Embryonic facial prominence (tissue), 1 donor: ENCODE measurements at regions not wholly inside any gene's neighbourhood (a gene's known extent, or its start where the extent isn't known, plus 50 kb on each side); places are given as distances from the start of the nearest gene placed in this dataset.
A peak's percentile ranks its signal among the peaks of the same experiment; 100 is the strongest.
"Not testable (repeated sequence)": the region's sequence is repeated elsewhere in the genome, so short reads cannot be mapped to it uniquely, and the experiment has no call there.

ENCODE experiments used
- DNase-seq: peaks from one replicate; pipeline ENCODE4 v3.0.0-alpha.2; 2016; ENCODE audit errors: extremely low spot score

DNA sequence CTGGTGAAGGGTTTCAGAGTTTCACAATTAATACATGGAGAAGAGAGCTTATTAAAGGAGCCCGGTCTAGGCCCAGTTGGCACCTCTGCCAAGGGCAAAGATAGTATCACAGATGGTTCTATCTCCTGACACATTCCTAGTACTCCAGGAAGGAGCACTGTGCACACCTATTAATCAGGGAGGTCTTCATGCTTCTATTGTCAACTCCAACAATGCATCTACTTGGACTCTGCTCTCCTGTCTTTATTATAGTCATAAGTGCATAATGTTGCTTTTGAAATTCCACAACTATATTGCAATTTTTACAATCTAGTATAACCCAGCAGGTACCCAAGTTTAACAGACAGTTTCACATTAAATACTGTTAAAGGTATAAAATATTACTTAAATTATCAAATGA lies 174.5 kb upstream of the TSC22D1 start:
- DNase-seq: no peak

DNA sequence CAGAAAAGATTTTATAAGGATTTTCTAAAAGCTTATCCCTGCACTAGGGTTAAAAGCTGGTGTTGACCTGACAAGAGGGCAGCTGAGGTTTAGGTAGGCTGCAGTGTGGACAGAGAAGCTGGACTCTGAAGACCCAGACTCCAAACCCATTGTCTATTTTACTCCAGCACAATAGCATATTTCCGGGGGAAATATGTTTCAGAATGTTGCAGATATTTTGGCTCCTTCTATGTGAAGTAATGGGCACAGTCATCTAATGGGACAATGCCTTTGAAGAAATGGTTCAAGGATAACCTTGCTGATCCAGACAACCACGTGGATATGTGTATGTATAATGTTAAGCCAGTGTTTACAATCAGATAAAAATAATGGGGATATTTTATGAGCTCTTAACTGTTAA lies 173.8 kb upstream of the TSC22D1 start:
- DNase-seq: no peak

DNA sequence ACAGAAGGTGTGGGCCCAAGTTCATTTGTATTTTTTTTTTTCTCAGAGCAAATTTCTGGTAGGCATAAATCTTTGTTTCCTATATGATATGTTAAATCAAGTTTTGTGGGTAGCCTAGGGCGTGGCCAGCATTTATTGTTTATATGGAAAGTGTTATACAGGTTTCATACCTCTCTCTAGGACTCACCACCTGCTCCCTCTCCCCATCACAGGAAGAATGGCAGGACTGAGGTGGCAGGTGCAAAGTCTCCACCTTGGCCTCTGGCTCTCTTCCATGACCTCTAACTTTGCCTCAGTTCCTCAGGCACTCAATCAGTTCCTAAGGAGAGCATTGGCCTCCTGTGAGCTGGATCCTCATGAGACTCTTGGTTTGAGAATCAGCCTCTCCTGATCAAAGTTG lies 172.3 kb upstream of the TSC22D1 start:
- DNase-seq: no peak

DNA sequence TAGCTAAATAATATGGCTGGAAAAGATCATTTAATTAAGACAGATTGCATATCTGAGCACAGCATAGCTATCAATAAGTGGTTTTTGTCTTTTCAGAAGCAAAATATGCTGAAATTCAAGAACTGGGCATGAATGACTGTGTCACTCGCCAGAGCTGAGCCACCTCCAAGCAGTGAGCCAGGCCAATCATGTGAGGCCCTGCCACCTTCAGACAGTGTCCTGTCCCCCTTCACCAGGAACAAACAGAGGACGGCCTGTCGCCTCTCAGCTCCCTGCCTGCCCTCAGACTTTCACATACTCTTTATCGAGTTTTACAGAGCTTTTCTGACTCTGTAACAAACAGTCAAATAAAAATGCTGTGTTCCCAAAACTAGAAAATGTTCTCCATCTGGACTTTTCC lies 171.0 kb upstream of the TSC22D1 start:
- DNase-seq: no peak

DNA sequence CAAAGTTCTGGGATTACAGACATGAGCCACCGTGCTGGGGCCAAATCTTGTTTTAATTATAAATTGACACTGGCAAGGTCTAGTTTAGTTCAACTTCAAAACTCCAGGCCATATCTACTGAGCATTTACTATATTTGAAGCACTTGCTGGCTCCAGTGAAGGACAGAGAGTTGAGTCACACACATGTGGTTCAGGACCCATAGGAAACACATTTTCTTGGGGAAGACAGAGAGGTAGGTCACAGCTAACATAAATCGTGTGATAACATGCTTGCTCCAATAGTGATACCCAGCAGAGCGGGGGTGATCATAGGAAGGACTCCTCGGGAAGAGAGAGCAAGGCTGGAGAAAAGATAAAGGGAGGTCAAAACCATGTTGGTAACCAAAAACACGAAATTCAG lies 170.6 kb upstream of the TSC22D1 start:
- DNase-seq: no peak

DNA sequence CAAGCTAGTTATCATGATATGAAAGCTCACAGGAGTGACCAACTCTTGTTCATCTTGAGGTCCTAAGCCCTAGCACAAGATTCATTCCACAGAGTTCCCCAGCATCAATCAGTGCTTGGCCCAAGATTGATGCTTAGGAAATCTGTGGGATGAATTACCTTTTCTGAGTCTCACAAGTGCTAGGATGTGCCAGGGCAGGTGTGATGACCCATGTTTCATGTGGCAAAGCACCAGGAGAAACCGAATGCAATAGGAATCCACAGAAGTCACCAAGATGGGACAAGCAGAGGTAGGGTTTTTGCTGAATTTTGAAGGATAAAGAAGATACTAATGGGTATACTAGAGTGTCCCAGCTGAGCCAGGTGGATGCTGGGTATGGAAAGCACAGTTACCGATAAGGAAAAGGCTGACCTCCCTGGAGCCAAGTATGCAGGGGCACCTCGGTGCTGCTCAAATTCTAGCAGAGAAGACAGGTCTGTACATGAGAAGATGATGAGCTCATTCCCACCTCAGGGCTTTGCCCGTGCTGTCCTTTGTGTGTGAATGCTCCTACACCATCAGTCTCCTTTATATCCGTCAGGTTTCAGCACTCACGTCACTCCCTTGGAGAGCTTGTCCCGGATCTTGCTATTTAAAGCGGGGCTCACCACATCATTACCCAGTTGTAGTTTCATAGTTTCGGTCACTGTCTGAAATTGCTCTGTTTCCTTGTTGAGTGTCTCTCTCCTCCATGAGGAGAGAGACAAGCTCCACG lies 168.9 kb upstream of the TSC22D1 start:
- no peak for DNase-seq

DNA sequence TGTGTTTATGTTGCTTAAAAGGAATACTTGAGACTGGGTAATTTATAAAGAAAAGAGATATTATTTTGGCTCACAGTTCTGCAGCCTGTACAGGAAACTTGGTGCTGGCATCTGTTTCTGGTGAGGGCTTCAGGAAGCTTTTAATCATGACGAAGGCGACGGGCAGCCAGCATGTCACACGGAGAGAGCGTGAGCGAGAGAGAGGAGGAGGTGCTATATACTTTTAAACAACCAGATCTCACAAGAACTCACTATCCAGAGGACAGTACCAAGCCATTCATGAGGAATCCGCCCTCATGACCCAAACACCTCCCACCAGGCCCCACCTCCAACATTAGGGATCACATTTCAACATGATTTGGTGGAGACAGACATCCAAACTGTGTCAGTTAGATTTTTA lies 163.4 kb upstream of the TSC22D1 start:
- DNase-seq: no peak

DNA sequence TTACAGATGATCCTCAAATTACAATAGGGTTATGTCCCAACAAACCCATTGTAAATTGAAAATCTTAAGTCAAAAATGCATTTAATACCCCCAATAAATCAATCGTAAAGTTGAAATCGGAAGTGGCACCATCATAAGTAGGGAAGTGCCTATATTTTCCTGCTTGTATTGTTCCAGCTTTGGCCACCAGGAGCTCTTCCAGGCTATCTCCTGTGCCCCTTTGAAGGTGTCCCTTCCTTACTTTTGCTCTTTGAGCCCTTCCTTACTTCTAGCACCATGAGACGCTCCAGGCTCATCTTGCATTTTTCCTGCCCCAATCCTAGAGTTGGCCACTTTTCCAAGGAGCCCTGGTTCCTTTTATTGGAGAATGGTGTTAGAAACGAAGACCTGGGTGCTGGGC lies 163.0 kb upstream of the TSC22D1 start:
- DNase-seq: no peak

DNA sequence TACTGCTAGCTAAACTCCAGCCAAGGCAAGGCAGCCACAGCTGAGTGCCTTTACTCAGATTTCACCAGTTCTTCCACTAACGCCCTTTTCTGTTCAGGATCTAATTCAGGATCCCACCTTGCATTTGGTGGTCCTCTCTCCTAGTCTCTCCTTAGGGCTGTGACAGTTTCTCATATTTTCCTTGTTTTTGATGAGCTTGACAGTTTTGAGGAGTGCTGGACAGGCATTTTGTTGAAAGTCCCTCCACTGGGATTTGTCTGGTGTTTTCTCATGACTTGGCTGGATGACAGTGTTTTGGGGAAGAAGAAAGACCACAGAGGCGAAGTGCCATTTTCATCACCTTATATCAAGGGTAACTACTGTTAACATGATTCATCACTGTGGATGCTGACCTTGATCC lies 162.3 kb upstream of the TSC22D1 start:
- no peak for DNase-seq

DNA sequence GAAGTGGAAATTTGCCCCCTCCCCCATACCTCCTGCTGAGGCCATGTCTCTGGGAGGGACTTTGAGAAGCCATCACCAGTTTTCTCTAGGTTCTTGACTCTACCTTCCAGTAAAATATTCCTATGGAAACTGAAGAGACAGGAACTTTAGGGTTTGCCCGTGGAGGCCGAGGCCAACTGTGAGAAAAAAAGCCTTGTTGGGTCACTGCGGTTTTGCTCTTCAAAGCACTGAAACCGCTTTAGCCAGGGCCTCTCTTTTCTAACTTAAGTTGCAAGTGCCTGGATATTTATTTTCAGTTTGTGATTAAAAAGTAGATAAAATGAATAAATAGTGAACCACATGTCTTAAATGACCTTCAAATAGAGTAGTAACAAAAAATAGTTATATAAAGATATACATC lies 159.7 kb upstream of the TSC22D1 start:
- no peak for DNase-seq

DNA sequence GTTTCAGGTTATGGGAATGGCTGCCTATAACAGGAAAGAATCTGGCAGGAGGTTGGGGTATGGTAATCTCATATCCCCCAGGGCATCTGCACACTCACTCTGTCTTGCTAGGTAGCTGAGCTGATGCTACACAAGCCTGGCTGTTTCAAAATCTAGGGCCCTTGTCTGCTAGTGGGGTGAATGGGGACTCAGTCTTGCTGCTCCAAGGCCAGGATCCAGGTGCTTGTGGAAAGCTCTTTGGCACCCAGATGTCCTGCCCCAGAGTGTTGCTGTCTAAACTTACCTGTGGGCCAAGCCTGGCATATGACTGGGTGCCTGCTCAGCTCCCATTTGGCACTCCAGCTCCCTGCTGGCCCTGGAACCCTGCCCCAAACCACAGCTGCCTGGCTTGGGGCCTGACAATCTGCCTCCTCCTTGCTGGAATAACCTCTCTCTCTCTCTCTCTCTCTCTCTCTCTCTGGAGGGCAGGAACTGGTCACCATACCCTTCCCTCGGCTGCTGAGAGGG lies 158.1 kb upstream of the TSC22D1 start:
- peak; percentile 69 for DNase-seq

DNA sequence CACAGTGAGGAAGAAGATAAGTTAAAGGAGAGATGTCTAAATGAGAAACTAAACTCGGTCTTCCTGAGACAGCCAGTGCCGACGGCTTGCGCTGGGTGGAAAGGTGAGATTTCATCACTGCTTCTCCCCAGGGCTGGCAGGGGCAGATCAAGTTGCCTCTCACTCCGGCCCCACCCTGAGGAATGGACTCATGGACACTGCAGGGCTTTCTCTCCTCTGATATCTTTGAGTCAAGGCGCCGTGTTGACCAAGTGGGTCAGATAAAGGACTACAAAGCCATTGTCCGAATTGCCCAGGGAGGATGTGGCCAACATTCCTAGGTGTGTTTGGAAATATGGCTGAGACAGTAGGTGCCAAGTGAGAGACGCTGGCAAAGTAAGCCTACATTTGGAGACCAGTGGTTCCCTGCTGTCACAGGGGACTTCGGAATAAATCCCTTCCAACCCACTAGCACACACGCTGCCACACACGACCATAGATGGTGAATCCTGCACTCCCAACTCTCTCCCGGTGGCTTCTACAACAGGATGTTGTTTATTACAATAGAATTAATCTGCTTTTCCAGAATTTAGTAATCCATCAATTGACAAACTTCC lies 156.5 kb upstream of the TSC22D1 start:
- no peak for DNase-seq

DNA sequence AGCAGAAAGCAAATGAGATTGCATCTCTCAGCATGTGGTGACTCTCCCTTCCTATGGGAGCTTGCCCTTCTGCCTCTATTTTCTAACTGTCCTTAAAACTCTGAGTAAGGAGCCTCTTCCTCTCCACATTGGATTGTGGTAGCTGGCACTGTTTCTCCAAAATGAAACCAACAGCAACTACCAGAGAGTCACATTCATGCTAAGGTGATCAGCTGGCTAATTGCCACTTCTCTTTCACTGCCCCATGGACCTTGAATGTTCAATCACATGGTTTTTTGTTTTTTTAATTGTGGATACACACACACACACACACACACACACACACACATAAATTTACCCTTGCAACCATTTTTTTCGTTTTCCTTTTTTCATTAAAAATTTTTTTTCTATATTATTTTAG lies 154.7 kb upstream of the TSC22D1 start:
- DNase-seq: no peak

DNA sequence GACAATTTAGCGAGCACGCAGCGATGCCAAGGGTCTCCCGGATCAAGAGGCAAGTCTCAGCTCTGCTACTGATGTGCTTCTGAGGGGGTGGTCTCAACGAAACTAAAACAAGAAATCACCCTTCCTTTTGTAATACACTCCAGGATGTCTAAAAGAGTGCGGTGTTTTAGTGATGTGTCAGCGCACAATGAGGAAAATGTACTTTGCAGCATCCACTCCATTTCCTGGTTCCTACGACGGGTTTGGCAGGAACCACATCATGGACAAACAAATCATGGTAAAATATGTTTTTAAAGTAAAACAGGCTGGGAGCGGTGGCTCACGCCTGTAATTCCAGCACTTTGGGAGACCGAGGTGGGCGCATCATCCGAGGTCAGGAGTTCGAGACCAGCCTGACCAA lies 154.0 kb upstream of the TSC22D1 start:
- no peak for DNase-seq

DNA sequence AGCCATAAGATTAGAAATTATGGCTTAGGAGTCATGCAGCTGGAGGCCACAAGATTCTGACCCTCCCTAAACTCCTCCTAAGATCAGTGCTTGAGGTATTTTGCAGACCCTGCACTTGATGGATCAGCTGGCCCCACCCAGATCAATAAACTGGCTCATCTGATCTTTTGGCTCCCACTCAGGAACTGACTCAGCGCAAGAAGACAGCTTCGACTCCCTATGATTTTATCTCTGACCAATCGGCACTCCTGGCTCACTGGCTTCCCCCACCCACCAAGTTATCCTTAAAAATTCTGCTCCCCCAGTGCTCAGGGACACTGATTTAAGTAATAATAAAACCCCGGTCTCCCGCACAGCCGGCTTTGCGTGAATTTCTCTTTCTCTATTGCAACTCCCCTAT lies 151.5 kb upstream of the TSC22D1 start:
- DNase-seq: not testable (repeated sequence)

DNA sequence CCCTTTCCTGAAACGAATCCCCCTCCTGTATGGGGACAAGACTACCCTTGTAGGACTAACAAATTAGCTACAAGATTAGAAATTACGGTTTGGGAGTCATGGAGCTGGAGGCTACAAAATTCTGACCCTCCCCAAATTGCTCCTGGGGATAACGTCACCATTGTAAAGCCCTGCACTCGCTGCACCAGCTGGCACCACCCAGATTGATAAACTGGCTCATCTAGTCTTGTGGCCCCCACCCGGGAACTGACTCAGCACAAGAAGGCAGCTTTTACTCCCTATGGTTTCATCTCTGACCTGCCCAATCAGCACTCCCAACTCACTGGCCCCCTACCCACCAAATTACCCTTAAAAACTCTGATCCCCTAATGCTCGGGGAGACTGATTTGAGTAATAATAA lies 150.6 kb upstream of the TSC22D1 start:
- DNase-seq: no peak

DNA sequence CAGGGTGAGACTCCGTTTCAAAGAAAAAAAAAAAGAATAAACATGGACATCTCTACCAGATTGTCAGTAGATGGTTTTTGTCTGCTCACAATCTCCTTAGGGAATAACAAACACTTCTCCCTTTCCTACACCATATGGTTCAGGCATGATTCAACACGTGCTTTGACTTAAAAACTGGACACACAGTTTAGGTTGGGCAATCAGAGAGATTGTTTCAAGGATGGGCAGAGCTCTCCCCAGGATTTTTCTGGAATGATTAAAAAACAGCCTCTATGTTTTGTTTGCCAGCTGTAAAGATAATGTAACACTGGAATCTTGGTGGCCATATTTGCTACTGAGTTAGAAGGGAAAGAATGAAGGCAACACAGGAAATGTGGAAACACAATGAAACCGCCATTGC lies 150.1 kb upstream of the TSC22D1 start:
- no peak for DNase-seq

DNA sequence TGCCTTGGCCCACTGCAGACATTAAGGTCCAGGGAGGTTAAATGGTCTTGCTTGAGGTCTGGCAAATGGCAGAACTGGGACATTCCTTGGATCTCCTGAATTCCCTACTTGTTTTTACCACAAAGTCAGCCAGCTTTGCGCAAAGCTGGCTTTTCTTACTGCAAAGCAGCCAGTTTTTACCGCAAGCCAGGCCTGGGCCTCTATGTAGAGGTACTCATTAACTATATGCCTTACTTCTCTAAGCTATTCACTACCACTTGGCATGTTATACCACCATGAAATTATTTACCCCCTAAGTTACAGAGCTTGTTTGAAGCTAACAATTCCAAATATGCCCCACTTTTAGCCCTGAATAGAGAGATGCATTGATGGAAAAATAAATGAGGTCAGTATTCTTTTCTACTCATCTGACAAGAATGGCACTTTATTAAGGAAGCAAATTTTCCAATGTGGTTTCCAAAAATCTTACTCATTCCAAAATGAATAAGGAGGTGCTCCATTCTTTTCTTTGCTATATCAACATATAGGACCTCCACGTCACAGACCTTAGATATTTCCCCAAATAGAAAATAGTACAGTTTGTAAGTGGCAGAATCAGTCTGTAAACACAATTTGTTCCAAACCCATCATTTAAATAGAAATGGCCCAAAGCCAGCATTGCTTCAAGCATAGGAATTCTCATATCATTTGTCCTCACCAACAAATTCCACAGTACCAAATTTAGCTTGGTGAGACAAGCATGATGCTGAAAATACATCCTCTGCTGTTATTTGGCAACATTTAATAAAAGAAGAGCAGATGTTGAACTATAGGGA lies 143.9 kb upstream of the TSC22D1 start:
- peak; percentile 52 for DNase-seq

DNA sequence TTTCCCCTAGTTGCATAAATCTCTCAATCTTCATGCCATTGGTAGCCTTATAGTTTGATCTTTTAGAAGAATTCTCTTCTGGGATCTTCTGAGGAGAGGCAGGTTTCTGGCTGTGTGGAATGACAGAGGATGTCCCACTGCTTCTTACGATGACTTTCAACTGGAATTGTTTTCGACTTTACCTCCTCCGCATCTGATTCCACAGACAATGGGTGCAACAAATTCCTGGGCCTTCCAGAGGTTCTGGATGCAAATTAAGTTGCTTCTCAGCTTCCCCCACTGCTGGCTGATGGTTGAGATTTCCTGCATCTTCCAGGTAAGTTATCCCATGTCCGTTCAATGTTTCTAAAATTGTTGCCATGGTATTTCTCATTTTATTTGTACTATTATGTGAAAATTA lies 142.3 kb upstream of the TSC22D1 start:
- DNase-seq: no peak

DNA sequence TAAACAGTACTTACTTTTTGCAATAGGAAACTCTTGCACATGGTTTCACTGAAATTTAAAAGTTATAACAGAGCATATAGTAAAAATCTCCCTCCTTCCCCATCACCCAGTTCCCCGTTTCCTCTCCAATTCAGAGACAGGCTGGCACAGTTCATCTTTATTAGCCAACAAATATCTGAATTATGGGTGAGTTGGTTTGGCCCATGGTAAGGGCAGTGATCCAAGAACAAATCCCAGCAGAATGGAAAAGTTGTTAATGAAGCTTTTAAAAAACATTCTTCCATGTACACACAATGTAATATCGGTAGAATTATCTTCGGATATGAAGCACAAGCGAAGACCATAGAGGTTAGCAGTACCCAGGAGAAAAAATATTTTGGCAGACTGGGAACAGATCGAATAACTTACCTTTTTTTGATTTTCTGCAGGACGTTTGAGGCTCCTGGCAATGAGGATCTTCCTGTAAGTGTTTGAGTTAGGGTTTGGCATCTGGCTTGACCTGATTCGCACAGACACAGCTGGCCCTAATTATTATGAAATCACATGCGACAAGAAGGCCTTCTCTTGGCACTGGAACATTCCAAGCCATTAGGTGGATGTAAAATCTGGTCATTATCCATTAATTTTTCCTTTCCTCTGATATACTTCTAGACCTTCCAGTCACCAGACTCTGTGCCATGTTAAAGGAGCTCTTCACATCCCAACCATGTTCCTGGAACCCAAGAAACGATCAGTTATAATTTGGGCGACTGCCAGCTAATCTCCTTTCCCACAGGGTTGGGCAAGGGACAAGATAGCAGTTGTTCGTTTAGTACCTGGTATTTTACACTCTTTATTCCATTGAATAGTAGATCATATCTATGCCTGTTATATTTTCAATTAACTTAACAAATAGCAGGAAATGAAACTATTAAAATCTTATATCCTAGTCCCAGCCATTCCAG lies 139.4 kb upstream of the TSC22D1 start:
- no peak for DNase-seq

DNA sequence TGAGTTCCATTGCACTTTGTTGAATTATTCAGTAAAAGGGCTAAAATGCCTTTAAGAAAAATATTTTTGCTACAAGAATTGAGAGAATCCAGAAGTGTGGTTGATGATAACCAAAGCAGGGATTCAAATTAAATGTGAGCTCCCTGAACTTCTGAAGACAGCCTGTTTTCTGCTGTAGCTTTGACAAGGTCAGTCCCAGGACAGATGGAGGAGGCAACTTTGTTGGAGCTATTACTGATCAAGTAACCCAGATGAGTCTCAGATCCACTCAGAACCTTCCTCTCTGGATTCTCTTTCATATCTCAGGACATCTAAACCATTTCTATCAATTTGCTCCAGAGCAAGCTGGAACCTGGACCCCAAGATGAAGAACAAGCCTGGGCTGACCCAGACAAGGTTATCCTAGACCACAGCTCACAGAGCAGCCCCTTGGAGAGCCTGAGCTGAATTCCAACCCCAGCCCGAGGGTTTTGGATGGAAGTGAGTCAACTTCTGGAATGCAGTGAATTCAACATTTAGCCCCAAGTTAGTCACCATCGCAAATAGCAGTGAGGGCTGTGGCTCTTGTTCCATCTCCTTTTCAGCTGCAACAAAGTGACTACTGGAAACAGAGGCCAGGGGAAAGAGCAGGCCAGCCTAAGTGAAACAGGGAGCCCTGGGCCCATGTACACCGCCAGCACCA lies 137.8 kb upstream of the TSC22D1 start:
- DNase-seq: no peak
